ENCODE measurements at regions not wholly inside any gene's neighbourhood (a gene's known extent, or its start where the extent isn't known, plus 50 kb on each side); places are given as distances from the start of the nearest gene placed in this dataset.

DNA sequence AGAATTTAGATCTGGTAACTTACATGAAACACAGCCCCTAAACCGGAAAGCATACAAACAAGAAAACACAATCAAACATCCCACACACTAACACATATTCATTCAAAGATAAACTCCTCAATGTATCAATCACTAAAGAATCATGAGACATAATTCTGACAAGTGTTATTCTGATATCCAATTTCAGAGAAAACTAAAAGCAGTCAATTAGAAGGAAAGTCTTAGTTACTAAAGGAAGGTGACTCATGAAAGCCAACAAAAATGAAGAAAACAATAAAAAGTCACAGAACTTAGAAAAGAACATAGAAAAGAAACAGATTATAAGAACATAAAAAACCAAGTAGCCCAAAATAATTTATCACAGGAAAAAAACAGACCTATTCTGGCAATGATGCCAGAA lies 57.2 kb downstream of the ZZZ3 start:
- no peak for ATAC-seq
- H3K9me3 Mint-ChIP-seq, result peaks cover 9% of the 10 kb centered on the region; the same call in 1 of the 3 replicates

DNA sequence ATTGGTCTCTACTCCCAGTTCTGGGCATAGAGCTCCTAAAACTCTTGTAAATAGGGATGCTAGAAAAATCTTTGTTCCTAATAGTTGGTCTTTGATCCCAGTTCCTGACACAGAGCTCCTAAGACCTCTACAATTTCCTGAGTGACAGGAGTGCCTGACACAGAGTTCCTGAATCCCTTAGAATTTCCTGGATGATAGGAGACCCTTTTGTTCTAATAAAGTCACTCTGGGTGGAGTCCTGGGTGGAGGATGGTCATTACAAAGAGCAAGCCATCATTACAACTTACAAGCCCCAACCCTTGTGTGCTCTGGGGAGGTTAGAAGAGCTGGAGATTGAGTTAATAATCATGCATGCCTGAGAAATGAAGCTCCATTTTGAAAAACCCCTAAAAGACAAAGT lies 58.4 kb downstream of the ZZZ3 start:
- no peak overlapping the region for H3K27ac Mint-ChIP-seq
- peaks cover 44% of the 10 kb centered on the region for H3K36me3 Mint-ChIP-seq (ENCODE audit: low read depth)
- H3K79me2 ChIP-seq (replicated peaks; ENCODE audit: insufficient read depth), result no peaks in the 10 kb centered on the region
- no peaks in the 10 kb centered on the region for H3K4me1 Mint-ChIP-seq
- H3K36me3 ChIP-seq (ENCODE audit: insufficient read depth), result peaks cover 3% of the 10 kb centered on the region
- no peaks in the 10 kb centered on the region; the same call in 1 of the 2 replicates for H4K20me1 ChIP-seq (replicated peaks; ENCODE audit: insufficient read depth)
- H3F3A ChIP-seq (replicated peaks; ENCODE audit: low read depth), result no peaks in the 10 kb centered on the region
- ATAC-seq, result no peak
- H3K9me2 ChIP-seq (ENCODE audit: insufficient read depth), result no peaks in the 10 kb centered on the region
- H3K4me2 ChIP-seq, result no peak overlapping the region
- H3K27me3 ChIP-seq (ENCODE audit: insufficient read depth), result no peaks in the 10 kb centered on the region
- DNase-seq (ENCODE audit: low spot score), result no peak
- no peaks in the 10 kb centered on the region for H3K4me1 ChIP-seq (ENCODE audit: insufficient read depth)
- H3K27me3 Mint-ChIP-seq (ENCODE audit: insufficient read depth, low read depth, poor library complexity), result no peaks in the 10 kb centered on the region
- H3K4me3 ChIP-seq, result no peak overlapping the region
- no peak overlapping the region for H3K4me3 Mint-ChIP-seq
- peaks cover 9% of the 10 kb centered on the region; the same call in 1 of the 3 replicates for H3K9me3 Mint-ChIP-seq
- H2AFZ ChIP-seq, result no peak overlapping the region
- H3K27ac ChIP-seq (ENCODE audit: low read depth), result no peak overlapping the region
- TF ChIP-seq STAT1 (IDR thresholded peaks at IDR 0.05; ENCODE audit: unreplicated experiment), result no peak
- TF ChIP-seq, protein P1, sequence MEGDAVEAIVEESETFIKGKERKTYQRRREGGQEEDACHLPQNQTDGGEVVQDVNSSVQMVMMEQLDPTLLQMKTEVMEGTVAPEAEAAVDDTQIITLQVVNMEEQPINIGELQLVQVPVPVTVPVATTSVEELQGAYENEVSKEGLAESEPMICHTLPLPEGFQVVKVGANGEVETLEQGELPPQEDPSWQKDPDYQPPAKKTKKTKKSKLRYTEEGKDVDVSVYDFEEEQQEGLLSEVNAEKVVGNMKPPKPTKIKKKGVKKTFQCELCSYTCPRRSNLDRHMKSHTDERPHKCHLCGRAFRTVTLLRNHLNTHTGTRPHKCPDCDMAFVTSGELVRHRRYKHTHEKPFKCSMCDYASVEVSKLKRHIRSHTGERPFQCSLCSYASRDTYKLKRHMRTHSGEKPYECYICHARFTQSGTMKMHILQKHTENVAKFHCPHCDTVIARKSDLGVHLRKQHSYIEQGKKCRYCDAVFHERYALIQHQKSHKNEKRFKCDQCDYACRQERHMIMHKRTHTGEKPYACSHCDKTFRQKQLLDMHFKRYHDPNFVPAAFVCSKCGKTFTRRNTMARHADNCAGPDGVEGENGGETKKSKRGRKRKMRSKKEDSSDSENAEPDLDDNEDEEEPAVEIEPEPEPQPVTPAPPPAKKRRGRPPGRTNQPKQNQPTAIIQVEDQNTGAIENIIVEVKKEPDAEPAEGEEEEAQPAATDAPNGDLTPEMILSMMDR (conservative IDR thresholded peaks at IDR 0.05; ENCODE audit: low read depth in 2 of 2), result no peak

More for the DNA sequence above, 57.2 kb downstream of the ZZZ3 start:
- H4K20me1 ChIP-seq (replicated peaks; ENCODE audit: insufficient read depth), result no peaks in the 10 kb centered on the region; the same call in 1 of the 2 replicates
- Mint-ChIP-seq H3K27me3 (ENCODE audit: insufficient read depth, low read depth, poor library complexity) (no peaks in the 10 kb centered on the region), H3K4me3 (no peak overlapping the region), H3K36me3 (ENCODE audit: low read depth) (peaks cover 55% of the 10 kb centered on the region), H3K4me1 (no peaks in the 10 kb centered on the region), H3K27ac (no peak overlapping the region)
- H3K9me2 ChIP-seq (ENCODE audit: insufficient read depth), result no peaks in the 10 kb centered on the region
- no peak overlapping the region for H3K27ac ChIP-seq (ENCODE audit: low read depth)
- H3F3A ChIP-seq (replicated peaks; ENCODE audit: low read depth), result no peaks in the 10 kb centered on the region
- no peak overlapping the region for H3K4me3 ChIP-seq
- peaks cover 3% of the 10 kb centered on the region for H3K36me3 ChIP-seq (ENCODE audit: insufficient read depth)
- H2AFZ ChIP-seq, result no peak overlapping the region
- H3K27me3 ChIP-seq (ENCODE audit: insufficient read depth), result no peaks in the 10 kb centered on the region
- no peak overlapping the region for H3K4me2 ChIP-seq
- no peak for DNase-seq (ENCODE audit: low spot score)
- TF ChIP-seq CREB1 (CRISPR knock-in tag; IDR thresholded peaks at IDR 0.05; ENCODE audit: low read depth) (no peak), STAT1 (IDR thresholded peaks at IDR 0.05; ENCODE audit: unreplicated experiment) (no peak), ZNF331 (CRISPR knock-in tag; IDR thresholded peaks at IDR 0.05; ENCODE audit: low read depth) (no peak), JUNB (IDR thresholded peaks at IDR 0.05; ENCODE audit: unreplicated experiment) (no peak), POLR2AphosphoS5 (IDR thresholded peaks at IDR 0.05; ENCODE audit: low read depth) (no peak)
- TF ChIP-seq, protein P2, sequence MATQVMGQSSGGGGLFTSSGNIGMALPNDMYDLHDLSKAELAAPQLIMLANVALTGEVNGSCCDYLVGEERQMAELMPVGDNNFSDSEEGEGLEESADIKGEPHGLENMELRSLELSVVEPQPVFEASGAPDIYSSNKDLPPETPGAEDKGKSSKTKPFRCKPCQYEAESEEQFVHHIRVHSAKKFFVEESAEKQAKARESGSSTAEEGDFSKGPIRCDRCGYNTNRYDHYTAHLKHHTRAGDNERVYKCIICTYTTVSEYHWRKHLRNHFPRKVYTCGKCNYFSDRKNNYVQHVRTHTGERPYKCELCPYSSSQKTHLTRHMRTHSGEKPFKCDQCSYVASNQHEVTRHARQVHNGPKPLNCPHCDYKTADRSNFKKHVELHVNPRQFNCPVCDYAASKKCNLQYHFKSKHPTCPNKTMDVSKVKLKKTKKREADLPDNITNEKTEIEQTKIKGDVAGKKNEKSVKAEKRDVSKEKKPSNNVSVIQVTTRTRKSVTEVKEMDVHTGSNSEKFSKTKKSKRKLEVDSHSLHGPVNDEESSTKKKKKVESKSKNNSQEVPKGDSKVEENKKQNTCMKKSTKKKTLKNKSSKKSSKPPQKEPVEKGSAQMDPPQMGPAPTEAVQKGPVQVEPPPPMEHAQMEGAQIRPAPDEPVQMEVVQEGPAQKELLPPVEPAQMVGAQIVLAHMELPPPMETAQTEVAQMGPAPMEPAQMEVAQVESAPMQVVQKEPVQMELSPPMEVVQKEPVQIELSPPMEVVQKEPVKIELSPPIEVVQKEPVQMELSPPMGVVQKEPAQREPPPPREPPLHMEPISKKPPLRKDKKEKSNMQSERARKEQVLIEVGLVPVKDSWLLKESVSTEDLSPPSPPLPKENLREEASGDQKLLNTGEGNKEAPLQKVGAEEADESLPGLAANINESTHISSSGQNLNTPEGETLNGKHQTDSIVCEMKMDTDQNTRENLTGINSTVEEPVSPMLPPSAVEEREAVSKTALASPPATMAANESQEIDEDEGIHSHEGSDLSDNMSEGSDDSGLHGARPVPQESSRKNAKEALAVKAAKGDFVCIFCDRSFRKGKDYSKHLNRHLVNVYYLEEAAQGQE (IDR thresholded peaks at IDR 0.05; ENCODE audit: unreplicated experiment), result no peak
- TF ChIP-seq, protein P1 (conservative IDR thresholded peaks at IDR 0.05; ENCODE audit: low read depth in 2 of 2), result no peak
- H3K79me2 ChIP-seq (replicated peaks; ENCODE audit: insufficient read depth), result no peaks in the 10 kb centered on the region
- no peaks in the 10 kb centered on the region for H3K4me1 ChIP-seq (ENCODE audit: insufficient read depth)

Data from GM23338 (cell line).